Progenitor cell of endocrine pancreas (in vitro differentiated cells): ENCODE measurements at regions not wholly inside any gene's neighbourhood (a gene's known extent, or its start where the extent isn't known, plus 50 kb on each side); places are given as distances from the start of the nearest gene placed in this dataset.

ENCODE experiments used
- DNase-seq: peaks from one replicate; pipeline ENCODE4 v3.0.0; 2021; ENCODE audit warnings: low spot score; ENCODE audit not compliant: unreplicated experiment
- H3K27ac Mint-ChIP-seq: 2 replicates; pipeline ENCODE4 v1.8.0; 2021; ENCODE audit warnings: mild to moderate bottlenecking, moderate library complexity, mixed read lengths
- H3K27me3 Mint-ChIP-seq: 2 replicates; pipeline ENCODE4 v1.8.0; 2021; ENCODE audit warnings: mixed read lengths
- H3K36me3 Mint-ChIP-seq: 2 replicates; pipeline ENCODE4 v1.8.0; 2022; ENCODE audit warnings: mixed read lengths; ENCODE audit not compliant: insufficient read depth
- H3K4me1 Mint-ChIP-seq: 2 replicates; pipeline ENCODE4 v1.8.0; 2021; ENCODE audit warnings: low read depth, mixed read lengths
- H3K4me3 Mint-ChIP-seq: 2 replicates; pipeline ENCODE4 v1.8.0; 2021; ENCODE audit warnings: low read depth, mild to moderate bottlenecking, moderate library complexity, mixed read lengths
- H3K9me3 Mint-ChIP-seq: 2 replicates; pipeline ENCODE4 v1.8.0; 2021; ENCODE audit warnings: low read depth, mixed read lengths
- TF ChIP-seq, protein P1 (sequence below): fragments of 200-600 bp; sonication (generic); IDR thresholded peaks from one replicate; pipeline ENCODE4 v1.5.0; 2021; ENCODE audit warnings: antibody characterized with exemption, mild to moderate bottlenecking; ENCODE audit not compliant: unreplicated experiment

DNA sequence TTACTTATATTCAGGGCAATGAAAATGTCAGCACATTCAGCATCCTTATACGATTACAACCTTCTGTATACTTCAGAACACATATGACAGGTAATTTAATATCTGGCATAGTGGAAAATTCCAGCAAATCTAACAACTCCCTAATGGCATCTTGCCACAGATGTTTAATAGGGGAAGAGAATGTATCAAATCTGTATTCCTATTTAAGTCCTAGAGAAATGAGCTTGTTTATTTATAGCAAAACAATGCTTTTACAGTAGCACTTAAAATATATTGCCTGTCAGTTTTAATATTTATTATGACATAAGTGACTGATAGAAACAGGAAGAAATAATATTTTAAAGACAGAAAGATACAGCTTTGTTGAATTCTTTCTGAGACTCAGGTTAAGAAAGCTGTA lies 1101.8 kb upstream of the B3GALT2 start:
- Mint-ChIP-seq H3K9me3 (no peaks in the 10 kb centered on the region), H3K27me3 (no peaks in the 10 kb centered on the region), H3K4me1 (no peaks in the 10 kb centered on the region), H3K36me3 (no peaks in the 10 kb centered on the region), H3K27ac (no peak overlapping the region), H3K4me3 (no peak overlapping the region)
- DNase-seq: no peak
- TF ChIP-seq, protein P1, sequence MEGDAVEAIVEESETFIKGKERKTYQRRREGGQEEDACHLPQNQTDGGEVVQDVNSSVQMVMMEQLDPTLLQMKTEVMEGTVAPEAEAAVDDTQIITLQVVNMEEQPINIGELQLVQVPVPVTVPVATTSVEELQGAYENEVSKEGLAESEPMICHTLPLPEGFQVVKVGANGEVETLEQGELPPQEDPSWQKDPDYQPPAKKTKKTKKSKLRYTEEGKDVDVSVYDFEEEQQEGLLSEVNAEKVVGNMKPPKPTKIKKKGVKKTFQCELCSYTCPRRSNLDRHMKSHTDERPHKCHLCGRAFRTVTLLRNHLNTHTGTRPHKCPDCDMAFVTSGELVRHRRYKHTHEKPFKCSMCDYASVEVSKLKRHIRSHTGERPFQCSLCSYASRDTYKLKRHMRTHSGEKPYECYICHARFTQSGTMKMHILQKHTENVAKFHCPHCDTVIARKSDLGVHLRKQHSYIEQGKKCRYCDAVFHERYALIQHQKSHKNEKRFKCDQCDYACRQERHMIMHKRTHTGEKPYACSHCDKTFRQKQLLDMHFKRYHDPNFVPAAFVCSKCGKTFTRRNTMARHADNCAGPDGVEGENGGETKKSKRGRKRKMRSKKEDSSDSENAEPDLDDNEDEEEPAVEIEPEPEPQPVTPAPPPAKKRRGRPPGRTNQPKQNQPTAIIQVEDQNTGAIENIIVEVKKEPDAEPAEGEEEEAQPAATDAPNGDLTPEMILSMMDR: no peak

DNA sequence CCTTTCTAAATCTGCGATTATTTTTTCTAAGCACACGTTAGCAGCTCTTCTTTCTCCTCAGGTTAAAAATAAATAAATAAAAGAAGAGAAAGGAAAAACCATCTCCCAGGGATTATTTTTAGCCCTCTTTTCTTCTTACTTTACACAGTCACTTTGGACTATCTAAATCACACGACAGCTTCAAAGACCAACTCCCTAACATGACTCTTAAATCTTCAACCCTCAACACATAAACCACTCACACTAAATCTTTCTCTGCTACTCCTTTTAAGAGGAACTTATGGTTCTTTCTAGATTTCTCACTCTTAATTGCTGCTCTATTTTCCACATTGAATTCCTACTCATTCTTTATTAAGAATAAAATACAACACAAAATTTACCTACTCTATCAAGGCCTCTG lies 1095.0 kb upstream of the B3GALT2 start:
- Mint-ChIP-seq H3K36me3 (no peaks in the 10 kb centered on the region), H3K4me1 (no peaks in the 10 kb centered on the region), H3K27me3 (no peaks in the 10 kb centered on the region), H3K4me3 (no peak overlapping the region), H3K27ac (no peak overlapping the region), H3K9me3 (peaks cover 3% of the 10 kb centered on the region)
- no peak for DNase-seq
- TF ChIP-seq, protein P1: no peak

DNA sequence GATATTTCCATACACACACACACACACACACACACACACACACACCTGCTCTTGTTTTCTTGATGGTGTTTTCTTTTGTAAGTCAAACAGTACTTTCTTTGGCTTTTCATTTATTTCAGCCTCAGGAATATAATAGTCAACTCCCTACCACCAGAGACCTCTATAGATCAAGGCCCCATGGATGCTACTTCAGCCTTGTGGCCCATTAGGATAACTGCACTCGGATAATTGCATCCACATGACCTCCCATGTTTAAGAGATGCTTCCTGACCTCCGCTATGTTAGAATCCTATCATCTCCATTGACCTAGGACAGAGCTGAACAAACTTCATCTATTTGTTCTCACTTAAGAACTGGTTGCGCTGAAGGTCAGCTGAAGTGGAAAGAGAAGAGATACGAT lies 1094.0 kb upstream of the B3GALT2 start:
- Mint-ChIP-seq H3K9me3 (peaks cover 3% of the 10 kb centered on the region), H3K36me3 (no peaks in the 10 kb centered on the region), H3K4me3 (no peak overlapping the region), H3K27me3 (no peaks in the 10 kb centered on the region), H3K27ac (no peak overlapping the region), H3K4me1 (no peaks in the 10 kb centered on the region)
- no peak for DNase-seq
- TF ChIP-seq, protein P1: no peak

DNA sequence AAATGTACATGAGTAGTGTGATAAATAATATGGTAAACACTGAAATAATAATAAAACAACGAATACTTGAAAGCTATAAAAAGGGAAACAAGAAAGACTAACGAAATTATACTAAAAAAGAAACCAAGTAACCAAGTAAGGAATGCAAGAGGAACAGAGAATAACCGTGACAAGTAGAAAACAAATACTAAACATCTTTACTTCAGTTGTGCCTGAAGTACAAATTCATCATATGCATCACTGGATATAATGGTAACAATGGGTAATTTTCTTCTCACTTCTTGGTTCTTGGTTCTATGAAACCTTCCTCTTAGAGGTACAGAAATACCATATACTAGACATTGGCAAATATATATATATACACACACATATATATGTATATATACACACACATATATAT lies 1093.6 kb upstream of the B3GALT2 start:
- Mint-ChIP-seq H3K4me3 (no peak overlapping the region), H3K27ac (no peak overlapping the region), H3K27me3 (no peaks in the 10 kb centered on the region), H3K36me3 (no peaks in the 10 kb centered on the region), H3K9me3 (peaks cover 3% of the 10 kb centered on the region), H3K4me1 (no peaks in the 10 kb centered on the region)
- TF ChIP-seq, protein P1: no peak
- no peak for DNase-seq

DNA sequence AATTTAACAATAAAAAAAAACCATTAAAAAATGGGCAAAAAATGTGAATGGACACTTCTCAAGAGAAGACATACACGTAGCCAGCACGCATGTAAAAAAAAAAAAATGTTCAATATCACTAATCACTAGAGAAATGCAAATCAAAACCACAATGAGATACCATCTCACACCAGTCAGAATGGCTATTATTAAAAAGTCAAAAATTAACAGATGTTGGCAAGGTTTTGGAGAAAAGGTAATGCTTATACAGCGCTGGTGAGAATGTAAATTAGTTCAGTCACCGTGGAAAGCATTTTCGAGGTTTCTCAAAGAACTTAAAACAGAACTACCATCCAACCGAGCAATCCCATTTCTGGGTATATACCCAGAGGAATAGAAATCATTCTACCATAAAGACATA lies 1091.5 kb upstream of the B3GALT2 start:
- TF ChIP-seq, protein P1: no peak
- H3K9me3 Mint-ChIP-seq: peaks cover under 1% of the 10 kb centered on the region
- H3K27ac Mint-ChIP-seq: no peak overlapping the region
- H3K27me3 Mint-ChIP-seq: no peaks in the 10 kb centered on the region
- DNase-seq: no peak
- H3K4me3 Mint-ChIP-seq: no peak overlapping the region
- H3K36me3 Mint-ChIP-seq: no peaks in the 10 kb centered on the region
- no peaks in the 10 kb centered on the region for H3K4me1 Mint-ChIP-seq
